GM19372 (cell line): ENCODE measurements at regions not wholly inside any gene's neighbourhood (a gene's known extent, or its start where the extent isn't known, plus 50 kb on each side); places are given as distances from the start of the nearest gene placed in this dataset.

Experiments
- ATAC-seq: cut with Tn5 transposase; IDR thresholded peaks from one replicate; pipeline ENCODE4 v1.9.1; 2021; ENCODE audit warnings: mild to moderate bottlenecking, low read depth, moderate library complexity; ENCODE audit not compliant: unreplicated experiment

DNA sequence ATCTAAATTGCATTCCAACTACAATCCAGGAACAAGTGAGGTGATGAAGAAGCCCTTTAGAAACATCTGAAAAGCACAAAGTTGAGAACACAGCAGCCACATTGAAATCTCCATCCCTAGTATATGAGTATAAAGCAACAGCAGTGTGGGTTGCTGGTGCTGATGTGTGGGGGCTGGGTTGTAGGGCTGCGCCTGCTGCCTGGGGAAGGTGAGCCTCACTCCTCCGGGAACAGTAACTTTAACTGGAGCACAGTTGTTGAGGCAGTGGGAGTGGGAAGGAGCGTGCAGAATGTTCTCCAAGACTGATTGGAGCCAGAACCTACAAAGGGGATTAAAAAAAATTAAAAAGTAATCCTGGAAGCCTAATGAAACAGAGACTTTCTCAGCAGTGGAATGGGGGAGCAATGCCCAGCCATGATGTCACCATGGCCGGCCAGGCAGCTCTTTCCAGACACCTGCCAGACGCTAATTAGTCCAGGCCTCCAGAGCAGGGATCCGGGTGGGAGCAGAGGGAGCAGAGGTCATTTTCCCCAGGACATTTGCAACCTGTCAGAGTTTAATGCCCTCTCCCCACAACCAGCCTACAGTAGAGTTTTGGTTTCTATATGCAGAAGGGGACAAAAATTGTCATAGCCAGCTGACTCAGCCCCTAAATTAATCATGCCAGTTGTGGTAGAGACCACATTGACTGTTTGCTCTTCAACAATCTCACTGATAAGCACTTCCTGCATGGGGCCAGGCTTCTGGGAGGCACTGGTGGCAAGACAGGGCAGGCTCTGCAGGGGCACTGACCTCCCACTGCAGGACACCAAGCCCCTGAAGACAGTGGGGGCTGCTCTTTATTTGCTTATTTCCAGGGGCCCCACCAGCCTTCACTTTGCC, 133.0 kb upstream of the ZNF32 start:
- no peak for ATAC-seq

DNA sequence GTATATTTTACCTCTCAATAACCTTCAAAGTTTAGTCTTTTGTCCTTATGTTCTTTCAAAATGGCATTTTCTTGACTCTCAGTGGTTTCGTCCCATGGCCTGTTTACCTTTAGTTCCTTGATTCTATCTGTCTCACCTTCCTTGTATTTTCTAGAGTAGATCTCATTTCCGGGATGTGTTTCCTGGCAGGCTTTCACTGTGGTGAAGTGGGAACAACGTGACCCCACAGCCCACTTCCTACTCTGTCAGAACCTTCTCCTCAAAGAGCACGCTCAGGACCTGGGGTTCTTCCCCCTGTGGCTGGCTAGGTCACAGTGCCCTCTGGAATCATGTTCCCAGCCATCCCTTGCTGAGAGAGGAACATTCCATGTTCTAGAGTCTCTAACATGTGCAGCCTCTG, 129.9 kb upstream of the ZNF32 start:
- ATAC-seq = no peak

DNA sequence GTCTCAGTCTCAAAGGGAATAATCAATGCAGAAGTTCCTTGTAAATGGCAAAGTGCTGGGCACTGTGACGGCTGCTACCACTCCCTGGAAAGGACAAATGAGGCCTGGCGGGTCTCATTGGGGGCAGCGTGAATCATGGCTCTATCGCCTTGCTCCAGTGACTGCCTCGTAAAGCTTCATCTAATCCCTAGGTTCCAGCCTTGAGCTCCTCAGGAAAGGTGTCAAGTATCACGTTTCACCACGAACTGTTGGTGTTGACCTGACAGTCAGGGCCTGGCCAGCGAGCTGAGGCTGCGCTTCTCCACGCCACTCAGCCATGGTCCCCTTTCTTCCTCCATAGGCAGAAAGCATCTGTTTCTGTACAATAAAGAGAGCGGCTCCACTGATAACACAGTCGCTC, 126.7 kb upstream of the ZNF32 start:
- ATAC-seq = no peak

DNA sequence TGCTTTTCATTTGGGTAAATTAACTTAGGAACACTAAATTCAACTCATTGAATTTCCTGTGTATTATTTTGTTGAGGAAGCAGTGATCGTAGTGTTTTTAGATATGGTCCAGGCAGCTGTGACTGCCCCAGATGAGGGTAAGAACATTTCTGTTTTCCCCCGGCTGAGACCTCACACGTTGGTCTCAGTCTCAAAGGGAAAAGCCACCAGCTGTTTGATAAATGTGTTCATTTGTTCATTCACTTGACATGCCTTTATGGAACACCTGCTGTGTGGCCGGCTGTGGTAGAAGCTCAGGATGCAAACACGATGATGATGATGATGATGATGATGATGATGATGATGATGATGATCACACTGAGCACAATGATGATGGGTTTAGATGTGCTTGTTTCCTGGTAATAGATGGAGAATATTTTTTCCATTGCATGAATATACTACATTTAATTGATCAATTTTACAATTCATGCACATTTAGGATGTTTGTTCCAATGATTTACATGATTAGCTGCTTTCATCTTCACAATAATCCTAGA, 125.6 kb upstream of the ZNF32 start:
- ATAC-seq = no peak

GRCh38 chr10:43773736-43774135, 125.1 kb upstream of the ZNF32 start:
- ATAC-seq = no peak

DNA sequence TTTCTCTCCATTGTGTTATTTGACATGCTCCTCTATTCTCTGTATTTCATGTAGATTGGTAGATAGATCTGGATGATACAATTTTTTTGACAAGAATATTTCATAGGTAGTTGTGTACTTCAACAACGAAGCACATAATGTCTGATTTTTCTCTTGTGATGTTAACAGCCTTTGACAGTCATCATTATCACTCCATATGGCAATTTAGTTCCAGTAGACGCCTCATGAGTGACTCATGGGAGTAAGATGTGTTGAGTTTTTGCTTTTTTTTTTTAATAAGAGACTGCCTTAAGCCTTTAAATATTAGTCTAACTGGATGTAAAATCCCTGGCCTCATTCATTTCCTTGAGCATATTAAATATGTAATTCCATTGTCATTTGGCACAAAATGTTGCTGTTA, 123.5 kb upstream of the ZNF32 start:
- ATAC-seq = no peak

- ATAC-seq = no peak
Observed at GRCh38 chr10:43771675-43772074, 123.0 kb upstream of the ZNF32 start.

GRCh38 chr10:43765516-43765915, 116.8 kb upstream of the ZNF32 start:
- no peak for ATAC-seq

- ATAC-seq = no peak
Observed at GRCh38 chr10:43763846-43764245, 115.2 kb upstream of the ZNF32 start.

DNA sequence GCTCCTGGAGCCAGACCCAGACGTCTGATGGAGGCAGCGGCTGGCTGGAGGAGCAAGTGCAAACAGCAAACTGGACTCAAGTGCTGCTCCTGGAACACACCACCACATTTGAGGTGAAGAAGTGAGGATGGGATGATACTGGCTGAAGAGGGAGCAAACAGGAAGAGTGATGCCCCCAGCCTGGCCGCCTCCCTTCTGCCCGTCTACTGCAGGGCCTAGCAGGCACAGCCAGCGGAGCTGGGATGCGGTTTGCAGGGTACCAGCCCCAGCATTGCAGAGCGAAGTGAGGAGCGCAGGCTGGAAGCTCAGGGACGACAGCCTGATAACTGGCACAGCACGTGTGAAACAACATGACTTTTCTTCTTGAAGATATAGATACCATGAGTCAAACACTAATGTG, 111.8 kb upstream of the ZNF32 start:
- ATAC-seq = no peak

DNA sequence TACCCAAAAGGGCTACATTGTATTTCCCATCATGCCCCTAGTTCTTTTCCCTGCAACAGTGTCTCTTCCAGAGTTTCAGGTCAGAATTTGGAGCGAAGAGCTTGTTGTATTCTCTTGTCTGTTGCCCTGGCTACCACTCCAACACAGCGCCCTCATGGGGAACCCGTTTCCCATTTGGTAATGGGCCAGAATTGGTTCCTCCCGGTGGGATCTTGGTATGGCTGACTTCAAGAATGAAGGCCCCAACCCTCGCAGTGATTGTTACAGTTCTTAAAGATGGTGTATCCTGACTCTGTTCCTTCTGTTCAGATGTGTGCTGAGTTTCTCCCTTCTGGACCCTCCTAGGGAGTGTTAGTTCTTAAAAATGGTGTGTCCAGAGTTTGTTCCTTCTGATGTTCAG, 110.5 kb upstream of the ZNF32 start:
- no peak for ATAC-seq

DNA sequence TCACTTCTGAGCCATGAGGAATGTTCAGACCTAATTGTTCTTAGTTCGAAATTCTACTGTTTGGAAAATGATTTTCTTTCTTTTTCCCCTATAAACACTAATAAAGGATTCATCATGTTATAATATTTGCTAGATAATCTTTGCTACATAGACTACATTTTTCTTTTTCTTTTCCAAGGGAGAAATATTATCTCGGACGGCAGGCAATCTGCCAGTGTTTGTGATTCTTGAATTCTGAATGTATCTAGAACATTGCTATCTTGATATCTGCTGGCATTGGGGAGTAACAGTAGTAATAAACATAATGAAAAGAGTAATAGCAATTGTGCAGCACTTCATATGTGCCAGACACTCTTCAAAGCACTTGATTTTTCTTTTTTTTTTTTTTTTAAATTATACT, 107.7 kb upstream of the ZNF32 start:
- no peak for ATAC-seq

DNA sequence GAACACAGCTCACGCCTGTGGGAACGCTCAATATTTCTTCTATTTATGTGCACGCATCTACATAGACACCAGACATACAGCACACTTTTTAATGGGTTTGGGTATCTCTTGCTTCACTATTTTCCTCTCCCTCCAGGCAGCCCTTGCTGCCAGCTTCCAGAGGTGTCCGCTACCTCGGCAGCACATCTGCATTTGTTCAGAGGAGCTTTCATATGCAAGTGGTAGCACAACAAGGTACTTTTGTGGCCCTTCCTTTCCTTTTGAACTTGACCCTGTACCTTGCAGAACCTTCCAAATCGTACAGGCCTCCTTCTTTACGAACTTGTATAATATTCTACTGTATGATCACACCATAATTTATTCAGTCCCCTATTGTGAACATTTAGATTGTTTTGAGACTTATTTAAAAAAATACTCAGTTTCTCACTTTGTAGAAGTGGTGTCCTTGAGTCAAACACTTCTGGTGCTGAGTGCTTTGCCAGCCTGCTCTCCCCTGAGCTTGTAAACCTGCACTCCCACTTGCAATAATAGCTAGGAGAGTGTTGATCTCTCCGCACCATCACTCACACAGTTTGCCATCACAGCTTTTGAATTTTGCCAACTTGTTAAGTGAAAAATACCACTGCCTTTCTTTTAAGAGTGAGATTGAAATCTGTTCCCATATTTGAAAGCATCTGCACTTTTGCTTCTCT, 106.0 kb upstream of the ZNF32 start:
- ATAC-seq = no peak

GRCh38 chr10:43753397-43754061, 104.8 kb upstream of the ZNF32 start:
- ATAC-seq = no peak

- ATAC-seq = no peak
Observed at GRCh38 chr10:43752682-43753081, 104.0 kb upstream of the ZNF32 start.

GRCh38 chr10:43751646-43752045, 103.0 kb upstream of the ZNF32 start:
- no peak for ATAC-seq

DNA sequence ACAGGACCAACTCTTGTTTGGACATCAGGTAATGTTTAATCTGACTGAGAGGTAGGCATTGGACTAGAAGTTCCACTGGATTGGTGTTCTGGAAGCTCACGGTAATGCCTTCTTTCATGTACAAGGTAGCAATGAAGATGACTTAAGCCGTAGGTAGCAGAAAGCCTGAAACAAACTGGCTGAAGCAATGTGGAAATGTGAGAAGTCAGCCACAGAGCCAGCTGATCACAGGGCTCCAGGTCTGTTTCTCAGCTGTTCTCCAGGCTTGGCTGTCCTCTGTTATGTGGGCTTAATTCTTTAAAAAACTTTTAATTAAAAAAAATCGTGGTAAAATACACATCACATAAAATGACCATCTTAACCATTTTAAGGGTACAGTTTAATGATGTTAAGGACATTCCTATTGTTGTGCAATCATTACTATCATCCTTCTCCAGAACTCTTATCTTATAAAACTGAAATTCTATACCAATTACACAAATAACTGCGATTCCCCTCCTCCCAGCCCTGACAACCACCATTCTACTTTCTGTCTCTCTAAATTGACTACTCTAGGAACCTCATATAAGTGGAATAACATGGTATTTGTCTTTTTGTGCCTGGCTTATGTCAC, 101.4 kb upstream of the ZNF32 start:
- ATAC-seq = no peak

- no peak for ATAC-seq
Observed at GRCh38 chr10:43749145-43749576, 100.5 kb upstream of the ZNF32 start.

- no peak for ATAC-seq
Observed at GRCh38 chr10:43748560-43748959, 99.9 kb upstream of the ZNF32 start.

GRCh38 chr10:43746906-43747305, 98.2 kb upstream of the ZNF32 start:
- no peak for ATAC-seq

DNA sequence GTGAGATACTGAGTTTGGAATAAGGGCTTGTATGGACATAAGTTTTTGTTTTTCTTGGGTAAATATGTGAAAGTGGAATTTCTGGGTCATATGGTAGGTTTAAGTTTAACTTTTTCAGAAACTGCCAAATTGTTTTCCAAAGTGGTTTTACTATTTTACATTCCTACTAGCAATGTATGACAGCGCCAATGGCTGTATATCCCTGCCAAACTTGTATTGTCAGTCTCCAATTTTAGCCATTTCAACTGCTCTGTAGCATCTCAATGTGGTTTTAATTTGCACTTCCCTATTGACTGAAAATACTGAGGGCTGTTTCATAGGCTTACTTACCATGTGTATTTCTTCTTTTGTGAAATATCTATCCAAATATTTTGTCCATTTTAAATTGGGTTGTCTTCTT, 90.5 kb upstream of the ZNF32 start:
- no peak for ATAC-seq
